GM18909 (cell line): ENCODE measurements at regions not wholly inside any gene's neighbourhood (a gene's known extent, or its start where the extent isn't known, plus 50 kb on each side); places are given as distances from the start of the nearest gene placed in this dataset.

Experiments used
- ATAC-seq: cut with Tn5 transposase; IDR thresholded peaks from one replicate; pipeline ENCODE4 v1.9.1; 2021; ENCODE audit warnings: mild to moderate bottlenecking; ENCODE audit not compliant: unreplicated experiment, poor library complexity

- ATAC-seq = no peak
These were observed 241.7 kb upstream of the CEP162 start for GRCh38 chr6:84469144-84469543.

DNA sequence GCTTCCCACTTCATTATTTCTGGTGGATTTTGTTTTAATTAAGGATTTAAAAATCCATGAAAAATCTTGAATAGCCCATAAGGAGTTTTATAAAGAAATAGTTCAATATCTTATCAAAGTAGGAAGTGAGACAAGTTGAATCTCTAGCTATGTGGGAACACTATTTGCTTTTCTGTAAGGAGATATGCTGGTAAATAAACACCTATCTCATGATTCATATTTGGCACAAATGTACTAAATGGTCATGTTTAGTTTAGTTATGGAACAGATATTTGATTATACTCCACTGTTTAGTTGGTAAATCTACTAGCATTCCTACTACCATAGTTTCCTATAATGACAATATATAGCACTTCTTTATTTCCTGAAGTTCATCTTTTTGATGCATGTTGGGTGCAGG, 239.9 kb upstream of the CEP162 start:
- no peak for ATAC-seq

DNA sequence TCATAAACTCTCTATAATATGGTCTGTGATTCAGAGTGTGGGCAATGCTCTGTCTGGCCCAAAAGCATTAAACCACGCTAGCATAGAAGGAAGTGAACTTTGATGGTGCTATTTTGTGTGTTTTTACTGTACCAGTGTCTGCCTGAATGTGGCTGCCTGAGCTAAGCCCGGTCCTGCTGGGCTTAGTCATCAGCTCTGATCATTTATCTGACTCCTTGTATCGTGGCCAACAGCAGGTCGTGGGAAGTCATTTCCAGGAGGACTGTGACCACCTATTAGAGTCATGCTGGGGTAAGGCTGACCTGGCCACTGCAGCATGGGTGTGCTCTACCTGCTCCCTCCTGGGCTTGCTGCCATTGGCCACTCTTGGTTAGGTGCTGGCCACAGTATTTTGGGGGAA, 239.1 kb upstream of the CEP162 start:
- ATAC-seq = no peak

DNA sequence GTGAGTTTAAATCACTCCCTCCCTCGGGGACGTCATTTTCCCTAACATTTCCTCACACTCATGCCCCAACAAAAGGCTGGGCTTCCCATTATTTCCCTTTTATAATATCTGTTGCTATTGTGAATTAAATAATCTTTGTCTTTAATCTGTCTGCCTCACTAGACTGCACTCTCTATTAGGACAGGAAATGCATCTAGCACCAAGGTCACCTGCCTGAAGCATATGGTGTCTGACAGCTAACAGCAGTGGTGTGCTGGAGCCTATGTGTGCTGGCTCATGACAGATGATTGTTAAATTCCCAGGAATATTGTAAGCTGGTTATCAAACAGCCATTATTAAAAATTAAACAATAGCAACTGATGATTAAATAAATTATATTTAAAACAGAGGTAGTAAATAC, 237.0 kb upstream of the CEP162 start:
- no peak for ATAC-seq

DNA sequence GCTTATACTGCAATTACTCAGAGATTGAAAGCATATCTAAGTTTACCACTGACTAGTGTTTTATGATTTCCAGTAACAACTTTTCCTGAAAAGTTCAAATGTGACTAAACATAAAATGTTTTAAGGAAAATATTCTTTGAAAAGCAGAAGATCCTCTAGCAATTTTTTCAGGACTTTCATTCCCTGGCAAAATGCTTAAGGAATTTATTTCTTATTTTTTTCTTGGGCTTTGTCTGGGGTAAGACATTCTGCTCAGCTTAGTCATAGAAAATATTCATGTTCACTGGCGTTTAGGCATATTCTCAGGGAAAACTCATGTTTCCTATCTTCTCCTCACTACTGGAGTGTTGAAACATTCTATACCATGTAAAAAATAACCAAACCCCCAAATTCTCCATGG, 235.3 kb upstream of the CEP162 start:
- ATAC-seq = no peak

GRCh38 chr6:84461461-84461860, 234.0 kb upstream of the CEP162 start:
- no peak for ATAC-seq

- no peak for ATAC-seq
These were observed 233.0 kb upstream of the CEP162 start for GRCh38 chr6:84460491-84460890.

DNA sequence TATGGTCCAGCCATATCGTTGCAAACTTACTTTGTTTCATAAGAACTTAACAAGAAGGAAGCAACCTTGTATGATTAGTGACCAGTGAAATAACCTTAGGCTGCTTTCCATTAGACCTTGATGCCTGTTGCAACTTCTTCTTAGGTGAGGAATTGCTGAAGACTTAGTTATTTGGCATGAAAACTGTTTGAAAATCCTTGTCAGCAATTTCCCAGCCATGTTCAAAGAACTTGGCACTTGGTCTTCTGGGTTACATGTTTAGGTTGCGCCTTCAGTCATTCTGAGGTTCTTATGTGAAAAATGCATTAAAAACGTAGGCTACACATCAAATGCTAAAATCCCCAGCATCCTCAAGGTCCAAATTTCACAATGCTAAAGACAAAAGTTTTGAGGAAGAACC, 232.0 kb upstream of the CEP162 start:
- ATAC-seq = no peak

DNA sequence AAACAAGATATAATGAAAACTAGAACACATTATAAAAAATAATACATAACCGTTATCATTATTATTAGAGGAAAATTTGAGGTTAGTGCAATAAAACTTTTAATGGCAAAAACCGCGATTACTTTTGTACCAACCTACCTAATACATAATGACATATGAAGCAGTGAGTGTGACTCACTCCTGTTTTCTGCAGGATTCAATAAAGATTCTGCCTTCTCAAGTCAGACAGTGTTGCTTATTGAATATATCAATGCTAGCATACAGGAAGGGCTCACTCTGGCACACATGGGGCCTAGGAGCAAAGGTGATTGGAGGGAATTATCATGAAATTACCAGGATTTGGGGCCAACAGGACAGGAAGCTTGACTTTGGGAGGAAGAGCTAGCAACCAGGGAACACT, 230.8 kb upstream of the CEP162 start:
- ATAC-seq = no peak

DNA sequence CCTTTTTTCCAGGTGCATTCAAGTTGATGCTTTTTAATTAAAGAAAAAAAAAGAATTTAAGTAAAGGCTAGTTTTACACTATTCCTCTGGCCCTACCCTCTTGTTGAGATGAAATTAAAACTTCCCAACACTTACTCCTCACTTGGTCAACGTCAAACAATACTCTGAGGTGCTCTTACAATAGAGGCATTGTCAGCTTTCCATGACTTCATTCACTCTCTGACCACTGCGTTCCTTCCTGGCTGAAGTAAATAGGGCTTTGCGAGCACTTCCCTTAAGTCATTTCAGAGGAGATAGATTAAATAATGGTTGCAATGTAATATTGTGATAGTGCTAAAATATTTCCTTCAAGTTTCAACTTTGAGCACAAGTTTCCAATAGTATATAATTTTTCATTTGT, 229.8 kb upstream of the CEP162 start:
- no peak for ATAC-seq

- no peak for ATAC-seq
These were observed 229.4 kb upstream of the CEP162 start for GRCh38 chr6:84456803-84457202.

GRCh38 chr6:84455511-84456029, 228.1 kb upstream of the CEP162 start:
- no peak for ATAC-seq

DNA sequence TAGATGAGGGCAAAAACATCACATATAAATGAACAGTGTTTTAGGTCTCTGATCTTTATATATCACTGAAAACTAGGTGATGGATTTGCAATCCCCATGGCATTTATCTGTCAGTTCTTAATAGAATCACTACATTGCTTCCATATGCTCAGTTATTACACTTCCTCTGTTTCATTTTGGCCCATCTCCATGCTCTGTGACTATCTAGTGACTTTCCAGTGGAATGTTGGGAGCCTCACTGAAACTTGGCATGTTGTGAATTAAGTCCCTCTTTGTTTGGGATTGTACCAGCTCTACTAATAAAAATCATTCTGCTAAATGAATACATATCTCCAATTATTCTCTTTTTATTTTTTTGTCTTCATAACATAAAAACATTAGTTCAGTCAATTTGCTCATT, 226.1 kb upstream of the CEP162 start:
- ATAC-seq = no peak

DNA sequence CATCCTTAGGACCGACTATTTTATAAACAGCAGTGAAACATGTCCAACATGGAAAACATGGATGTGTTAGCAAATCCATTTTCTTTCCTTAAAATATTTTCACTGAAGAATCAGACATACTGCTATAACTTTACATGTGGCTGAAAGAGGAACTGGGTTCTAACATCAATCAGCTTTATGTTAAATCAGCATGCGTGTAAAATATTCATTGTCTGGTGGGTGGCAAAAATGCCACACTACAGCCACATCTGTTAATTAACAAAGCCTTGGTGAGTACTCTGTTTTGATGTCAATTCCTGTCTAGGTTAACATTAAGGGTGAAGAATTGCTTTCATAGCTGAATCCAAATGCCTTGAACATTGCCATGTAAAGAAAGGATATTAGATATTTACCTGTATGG, 222.6 kb upstream of the CEP162 start:
- ATAC-seq = no peak

DNA sequence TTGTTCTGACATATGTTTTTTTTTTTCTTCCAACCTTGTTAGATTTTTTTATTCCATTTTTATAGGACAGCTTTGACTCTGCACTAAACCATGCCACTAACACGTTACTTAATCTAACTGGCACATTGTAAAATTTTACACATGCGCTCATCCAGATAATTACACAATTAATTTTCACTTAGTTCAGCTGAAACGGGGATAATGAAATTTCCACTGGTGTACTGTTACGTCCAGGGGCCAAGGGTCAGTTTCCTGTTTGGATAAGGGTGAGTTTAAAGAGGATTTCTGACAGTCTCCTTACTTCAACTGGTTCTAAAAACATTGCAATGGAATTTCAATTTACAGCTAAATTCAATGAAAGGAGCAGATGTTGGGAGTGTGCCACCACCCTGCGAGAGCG, 221.8 kb upstream of the CEP162 start:
- no peak for ATAC-seq

- ATAC-seq = no peak
These were observed 220.9 kb upstream of the CEP162 start for GRCh38 chr6:84448331-84448730.

DNA sequence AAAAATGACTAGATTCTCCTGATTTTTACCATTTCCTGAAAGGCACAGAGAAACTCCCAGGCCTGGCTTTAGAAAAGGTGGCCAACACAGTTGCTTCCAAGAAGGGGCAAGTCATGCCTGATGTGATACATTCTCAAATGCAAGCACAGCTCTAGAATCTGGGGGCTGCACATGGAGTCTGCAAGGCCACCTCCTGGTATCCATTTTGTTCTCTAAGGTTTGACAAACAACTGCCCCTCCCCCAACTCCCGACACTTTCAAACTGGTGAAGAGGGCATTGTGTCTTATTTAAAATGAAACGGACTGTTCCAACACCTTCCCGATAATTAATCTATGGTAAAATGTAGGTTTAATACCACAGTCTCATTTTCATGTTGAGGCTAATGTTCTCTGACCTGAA, 220.2 kb upstream of the CEP162 start:
- no peak for ATAC-seq

DNA sequence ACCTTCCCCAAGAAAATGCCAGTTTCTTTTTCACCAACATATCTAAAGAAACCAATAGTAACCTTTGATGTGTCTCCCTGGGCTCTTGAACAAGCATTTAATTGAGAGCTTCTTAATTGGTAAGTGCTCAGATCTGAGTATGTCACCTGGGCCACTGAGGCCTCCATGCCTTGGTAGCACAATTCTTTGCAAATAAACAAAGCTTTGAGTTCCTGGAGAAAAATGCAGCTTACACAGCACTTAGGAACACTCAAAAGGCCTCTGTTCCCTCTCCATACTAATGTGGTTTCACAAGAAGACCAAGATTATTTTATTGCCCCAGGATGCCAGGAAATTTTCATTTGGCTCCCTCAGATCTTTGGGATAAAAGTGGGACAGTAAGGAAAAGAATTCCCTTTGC, 217.6 kb upstream of the CEP162 start:
- ATAC-seq = no peak

DNA sequence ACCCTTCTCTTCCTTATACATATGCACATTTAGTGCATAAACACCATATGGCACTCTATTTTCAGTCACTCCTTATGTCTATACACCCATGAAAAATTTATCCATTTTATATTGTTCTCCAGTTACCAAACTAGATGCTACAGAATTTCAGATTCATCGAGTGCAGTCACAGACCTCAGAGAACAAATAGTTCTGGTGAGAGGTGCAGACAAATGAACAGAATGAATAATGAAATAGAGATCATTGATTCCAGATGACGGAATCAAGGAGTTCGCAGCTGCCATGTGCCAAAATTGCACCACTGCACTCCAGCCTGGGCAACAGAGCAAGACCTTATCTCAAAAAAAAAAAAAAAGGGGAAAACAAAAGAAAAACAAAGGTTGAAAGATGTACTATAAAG, 214.8 kb upstream of the CEP162 start:
- ATAC-seq = no peak

DNA sequence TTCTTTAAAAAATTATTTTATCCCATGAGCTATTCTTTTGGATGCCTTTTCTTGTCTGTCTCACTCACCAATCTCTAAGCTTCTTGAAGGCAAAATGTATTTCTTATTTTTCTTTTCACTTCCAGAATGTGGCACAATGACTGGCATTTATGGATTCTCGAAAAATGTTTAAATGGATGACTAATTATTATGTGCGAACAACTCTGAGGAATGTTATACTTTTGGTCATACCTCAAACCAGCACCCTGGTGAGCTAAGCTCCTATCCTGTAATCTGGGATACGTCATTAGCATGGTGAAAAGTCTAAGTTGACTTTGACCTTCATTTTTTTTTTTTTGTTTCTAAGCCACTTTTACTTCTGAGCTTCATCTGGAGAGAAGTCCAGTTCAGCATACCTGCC, 214.0 kb upstream of the CEP162 start:
- no peak for ATAC-seq

DNA sequence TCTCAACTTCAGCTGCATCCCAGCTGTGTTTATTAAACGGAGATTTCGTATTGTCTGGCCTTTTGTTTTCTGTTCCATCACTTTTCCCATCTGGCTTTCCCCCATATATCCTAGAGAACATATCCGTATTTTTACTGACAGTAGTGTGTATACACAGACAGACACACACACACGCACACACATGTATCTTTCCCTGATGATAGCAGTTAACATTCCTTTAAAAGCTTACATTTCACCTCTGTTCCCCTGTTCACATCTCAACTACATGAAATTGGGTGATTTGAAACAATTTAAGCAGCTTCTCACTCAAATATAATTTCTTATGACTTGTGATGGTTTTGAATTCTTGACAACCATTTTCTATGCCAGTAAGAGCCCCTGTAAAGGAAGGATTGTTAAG, 207.1 kb upstream of the CEP162 start:
- no peak for ATAC-seq

- ATAC-seq = no peak
These were observed 205.2 kb upstream of the CEP162 start for GRCh38 chr6:84432619-84433018.

- peak; percentile 79 for ATAC-seq
These were observed 201.0 kb upstream of the CEP162 start for GRCh38 chr6:84428300-84428907.
